ENCODE measurements at regions not wholly inside any gene's neighbourhood (a gene's known extent, or its start where the extent isn't known, plus 50 kb on each side); places are given as distances from the start of the nearest gene placed in this dataset.
"Not testable (repeated sequence)": the region's sequence is repeated elsewhere in the genome, so short reads cannot be mapped to it uniquely, and the experiment has no call there.

GRCh38 chr2:215790523-215791421, 222.6 kb downstream of the MREG start:
- Histone ChIP-seq H3K36me3 (ENCODE audit: insufficient read depth in 1 of 2, low read depth in 1 of 2) (no peaks in the 10 kb centered on the region), H3K4me3 (no peak overlapping the region), H3K4me1 (peaks cover 4% of the 10 kb centered on the region), H3K27ac (no peak overlapping the region), H3K27me3 (ENCODE audit: insufficient read depth in 3 of 3, low read length in 2 of 3) (peaks cover 0 to 3% (median 0%) of the 10 kb centered on the region in 3 donors), H3K9me3 (no peaks in the 10 kb centered on the region)
- DNase-seq (no peak), ATAC-seq (no peak)
- no peak for TF ChIP-seq CTCF (IDR thresholded peaks at IDR 0.05)
- WGBS, 3 donors = 50 to 61% (median 58%) methylated on average over 6 of the region's 6 CpGs
- intact Hi-C loops (cut with DNase I) = no loop called here

GRCh38 chr2:215787565-215788178, 225.7 kb downstream of the MREG start:
- intact Hi-C loops (cut with DNase I) = no loop called here
- no peak for TF ChIP-seq CTCF (IDR thresholded peaks at IDR 0.05)

GRCh38 chr2:215787025-215787424, 226.3 kb downstream of the MREG start:
- peaks cover 0 to 3% (median 0%) of the 10 kb centered on the region in 3 donors for H3K27me3 ChIP-seq (ENCODE audit: insufficient read depth in 3 of 3, low read length in 2 of 3)
- WGBS, 3 donors = 91 to 96% (median 92%) methylated on average over 3 of the region's 3 CpGs
- no peaks in the 10 kb centered on the region for H3K4me1 ChIP-seq
- H3K9me3 ChIP-seq = no peaks in the 10 kb centered on the region
- ATAC-seq (no peak), DNase-seq (no peak)
- intact Hi-C loops (cut with DNase I) = no loop called here
- no peak for TF ChIP-seq CTCF (IDR thresholded peaks at IDR 0.05)
- no peaks in the 10 kb centered on the region for H3K36me3 ChIP-seq (ENCODE audit: insufficient read depth in 1 of 2, low read depth in 1 of 2)
- H3K4me3 ChIP-seq = no peak overlapping the region
- H3K27ac ChIP-seq = no peak overlapping the region

More at GRCh38 chr2:215787565-215788178, 225.7 kb downstream of the MREG start:
- Histone ChIP-seq H3K27ac (no peak overlapping the region), H3K36me3 (ENCODE audit: insufficient read depth in 1 of 2, low read depth in 1 of 2) (no peaks in the 10 kb centered on the region), H3K4me3 (no peak overlapping the region), H3K4me1 (no peaks in the 10 kb centered on the region), H3K27me3 (ENCODE audit: insufficient read depth in 3 of 3, low read length in 2 of 3) (peaks cover 0 to 3% (median 0%) of the 10 kb centered on the region in 3 donors), H3K9me3 (no peaks in the 10 kb centered on the region)
- DNase-seq (no peak), ATAC-seq (no peak)
- WGBS, 3 donors = 89 to 96% (median 94%) methylated on average over 7 of the region's 7 CpGs

- no peak overlapping the region for H3K27ac ChIP-seq
- H3K4me3 ChIP-seq = no peak overlapping the region
- TF ChIP-seq CTCF (IDR thresholded peaks at IDR 0.05) = no peak
- DNase-seq = no peak
- no peaks in the 10 kb centered on the region for H3K36me3 ChIP-seq (ENCODE audit: insufficient read depth in 1 of 2, low read depth in 1 of 2)
- no peak for ATAC-seq
- 16 to 29% (median 24%) methylated on average over 3 of the region's 3 CpGs for WGBS, 3 donors
- H3K9me3 ChIP-seq = no peaks in the 10 kb centered on the region
- H3K27me3 ChIP-seq (ENCODE audit: insufficient read depth in 3 of 3, low read length in 2 of 3) = no peaks in the 10 kb centered on the region
- H3K4me1 ChIP-seq = no peaks in the 10 kb centered on the region
- intact Hi-C loops (cut with DNase I) = no loop called here
Observed at GRCh38 chr2:215784371-215784783, 229.0 kb downstream of the MREG start.

GRCh38 chr2:215783640-215784039, 229.7 kb downstream of the MREG start:
- intact Hi-C loops (cut with DNase I); H3K4me3 ChIP-seq; H3K9me3 ChIP-seq; DNase-seq; H3K27me3 ChIP-seq (ENCODE audit: insufficient read depth in 3 of 3, low read length in 2 of 3); ATAC-seq; H3K4me1 ChIP-seq; H3K27ac ChIP-seq; H3K36me3 ChIP-seq (ENCODE audit: insufficient read depth in 1 of 2, low read depth in 1 of 2): not testable (repeated sequence)
- WGBS, 3 donors = 95 to 96% (median 96%) methylated on average over 7 of the region's 7 CpGs

Data from psoas muscle (tissue), 7 donors.